ENCODE measurements at regions not wholly inside any gene's neighbourhood (a gene's known extent, or its start where the extent isn't known, plus 50 kb on each side); places are given as distances from the start of the nearest gene placed in this dataset.

DNA sequence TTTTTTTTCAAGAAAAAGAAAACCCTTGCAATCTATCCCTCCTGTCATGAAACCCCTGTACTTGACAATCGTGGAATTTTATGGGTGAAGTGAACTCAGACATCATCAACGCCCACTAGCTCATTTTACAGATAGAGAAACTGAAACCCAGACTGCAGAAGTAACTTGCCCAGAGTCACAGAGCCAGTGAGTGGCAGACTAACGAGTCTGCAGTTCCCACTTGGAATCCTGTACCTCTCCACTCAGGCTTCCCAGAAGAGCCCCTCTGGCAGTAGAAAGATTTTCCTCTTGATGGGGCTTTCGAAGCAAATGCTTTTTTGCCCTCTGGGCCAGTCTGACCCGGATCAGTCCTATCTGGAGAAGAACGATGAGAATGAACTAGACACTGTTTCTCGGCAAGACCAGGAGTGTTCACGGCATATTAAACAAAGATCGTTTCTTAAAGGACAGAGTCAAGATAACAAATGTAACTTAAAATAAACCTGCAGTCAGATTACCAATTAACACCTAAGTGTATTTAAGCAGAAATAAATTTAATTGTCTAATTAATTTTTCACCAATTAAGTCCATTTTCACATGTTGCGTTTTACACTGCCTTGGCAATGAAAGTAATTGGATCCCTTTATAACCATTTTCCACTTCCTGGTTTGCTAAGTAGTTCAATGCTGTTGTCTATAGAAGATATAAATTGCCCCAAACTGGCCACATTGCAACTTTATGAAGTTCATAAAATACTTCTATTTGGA, 61.3 kb upstream of the CREB3L1 start:
- WGBS, 3 donors: 28 to 41% (median 29%) methylated on average over 10 of the region's 10 CpGs
- no peaks in the 10 kb centered on the region for H3K9me3 ChIP-seq
- H3K4me3 ChIP-seq: peak overlapping the region; percentile 27
- DNase-seq (no peak), ATAC-seq (no peak)
- no peaks in the 10 kb centered on the region for H3K36me3 ChIP-seq (ENCODE audit: insufficient read depth in 1 of 2, low read depth in 1 of 2)
- no peak overlapping the region for H3K27ac ChIP-seq
- TF ChIP-seq, protein P1, sequence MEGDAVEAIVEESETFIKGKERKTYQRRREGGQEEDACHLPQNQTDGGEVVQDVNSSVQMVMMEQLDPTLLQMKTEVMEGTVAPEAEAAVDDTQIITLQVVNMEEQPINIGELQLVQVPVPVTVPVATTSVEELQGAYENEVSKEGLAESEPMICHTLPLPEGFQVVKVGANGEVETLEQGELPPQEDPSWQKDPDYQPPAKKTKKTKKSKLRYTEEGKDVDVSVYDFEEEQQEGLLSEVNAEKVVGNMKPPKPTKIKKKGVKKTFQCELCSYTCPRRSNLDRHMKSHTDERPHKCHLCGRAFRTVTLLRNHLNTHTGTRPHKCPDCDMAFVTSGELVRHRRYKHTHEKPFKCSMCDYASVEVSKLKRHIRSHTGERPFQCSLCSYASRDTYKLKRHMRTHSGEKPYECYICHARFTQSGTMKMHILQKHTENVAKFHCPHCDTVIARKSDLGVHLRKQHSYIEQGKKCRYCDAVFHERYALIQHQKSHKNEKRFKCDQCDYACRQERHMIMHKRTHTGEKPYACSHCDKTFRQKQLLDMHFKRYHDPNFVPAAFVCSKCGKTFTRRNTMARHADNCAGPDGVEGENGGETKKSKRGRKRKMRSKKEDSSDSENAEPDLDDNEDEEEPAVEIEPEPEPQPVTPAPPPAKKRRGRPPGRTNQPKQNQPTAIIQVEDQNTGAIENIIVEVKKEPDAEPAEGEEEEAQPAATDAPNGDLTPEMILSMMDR (IDR thresholded peaks at IDR 0.05): no peak
- intact Hi-C loops (cut with DNase I): no loop called here
- peaks cover 0 to 1% (median 0%) of the 10 kb centered on the region in 3 donors for H3K27me3 ChIP-seq (ENCODE audit: insufficient read depth in 3 of 3, low read length in 2 of 3)
- no peaks in the 10 kb centered on the region for H3K4me1 ChIP-seq

DNA sequence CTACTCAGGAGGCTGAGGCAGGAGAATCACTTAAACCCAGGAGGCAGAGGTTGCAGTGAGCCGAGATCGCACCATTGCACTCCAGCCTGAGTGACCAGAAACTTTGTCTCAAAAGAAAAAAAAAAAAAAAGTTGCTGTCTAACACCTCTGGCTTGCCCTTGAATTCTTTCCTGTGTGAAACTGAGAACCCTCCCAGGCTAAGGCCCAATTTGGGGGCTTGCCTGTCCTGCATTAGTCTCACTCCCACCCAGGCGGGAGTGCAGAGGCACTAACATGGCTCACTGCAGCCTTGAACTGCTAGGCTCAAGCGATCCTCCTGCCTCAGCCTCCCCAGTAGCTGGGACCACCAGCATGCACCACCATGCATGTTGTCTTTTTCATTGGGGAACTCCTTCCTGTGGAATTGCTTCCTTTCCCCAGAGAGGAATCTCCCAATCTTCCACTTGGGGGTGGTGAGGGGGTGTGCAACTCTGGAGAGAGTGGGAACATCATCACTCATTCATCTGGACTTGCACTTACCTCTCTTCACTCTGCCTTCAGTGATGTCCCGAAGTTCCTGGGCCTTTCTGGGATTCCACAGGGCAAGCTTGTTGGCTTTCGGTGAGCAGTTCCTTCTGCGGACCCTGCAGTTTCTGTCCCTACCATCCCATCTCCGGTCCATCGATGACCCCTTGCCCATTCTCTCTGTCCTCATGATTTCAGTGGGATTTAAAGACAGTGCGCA, 62.1 kb upstream of the CREB3L1 start:
- Histone ChIP-seq H3K36me3 (ENCODE audit: insufficient read depth in 1 of 2, low read depth in 1 of 2) (no peaks in the 10 kb centered on the region), H3K4me3 (no peak overlapping the region), H3K9me3 (no peaks in the 10 kb centered on the region), H3K4me1 (no peaks in the 10 kb centered on the region), H3K27me3 (ENCODE audit: insufficient read depth in 3 of 3, low read length in 2 of 3) (peaks cover 0 to 1% (median 0%) of the 10 kb centered on the region in 3 donors), H3K27ac (no peak overlapping the region)
- 92 to 95% (median 94%) methylated on average over 10 of the region's 10 CpGs for WGBS, 3 donors
- no peak for DNase-seq
- intact Hi-C loops (cut with DNase I): no loop called here
- no peak for ATAC-seq
- TF ChIP-seq, protein P1 (IDR thresholded peaks at IDR 0.05): no peak

DNA sequence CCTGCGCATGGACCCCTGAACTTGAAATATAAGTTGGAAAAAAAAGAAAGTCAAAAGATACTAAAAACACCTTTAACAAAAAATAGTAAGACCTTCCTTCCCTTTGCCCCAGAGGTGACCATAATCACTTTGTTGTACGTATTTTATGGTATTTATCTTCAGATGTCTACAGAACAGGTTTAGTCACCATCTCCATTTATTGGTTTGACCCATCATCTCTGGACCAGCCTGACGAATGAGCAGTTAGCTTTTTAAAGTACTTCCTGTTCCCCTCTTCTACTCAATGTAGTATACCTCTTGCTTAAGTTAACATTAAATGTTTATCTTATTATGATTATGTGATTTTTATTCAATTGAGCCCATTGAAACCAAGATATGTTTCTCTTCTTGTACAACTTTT, 64.7 kb upstream of the CREB3L1 start:
- no peaks in the 10 kb centered on the region for H3K4me1 ChIP-seq
- intact Hi-C loops (cut with DNase I): no loop called here
- no peak overlapping the region for H3K27ac ChIP-seq
- TF ChIP-seq, protein P1 (IDR thresholded peaks at IDR 0.05): no peak
- H3K27me3 ChIP-seq (ENCODE audit: insufficient read depth in 3 of 3, low read length in 2 of 3): peaks cover 0 to 5% (median 1%) of the 10 kb centered on the region in 3 donors
- no peaks in the 10 kb centered on the region for H3K9me3 ChIP-seq
- H3K4me3 ChIP-seq: no peak overlapping the region
- DNase-seq (no peak), ATAC-seq (no peak)
- no peaks in the 10 kb centered on the region for H3K36me3 ChIP-seq (ENCODE audit: insufficient read depth in 1 of 2, low read depth in 1 of 2)
- WGBS, 3 donors: 66 to 84% (median 77%) methylated on average over 3 of the region's 3 CpGs

DNA sequence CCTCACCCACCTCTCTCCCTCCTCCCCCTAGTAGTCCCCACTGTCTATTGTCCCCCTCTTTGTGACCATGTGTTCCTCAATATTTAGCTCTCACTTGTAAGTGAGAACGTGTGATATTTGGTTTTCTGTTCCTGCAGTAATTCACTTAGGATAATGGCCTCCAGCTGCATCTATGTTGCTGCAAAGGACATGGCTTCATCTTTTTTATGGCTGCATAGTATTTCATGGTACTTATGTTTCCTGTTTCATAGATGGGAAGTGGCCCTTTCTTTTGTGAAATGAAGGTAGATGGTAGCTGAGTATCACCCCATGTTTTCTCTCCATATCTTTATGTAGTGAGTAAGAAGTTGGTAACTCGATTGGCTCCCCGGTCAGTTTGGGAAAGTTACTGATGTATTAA, 66.6 kb upstream of the CREB3L1 start:
- ATAC-seq (no peak), DNase-seq (no peak)
- H3K4me3 ChIP-seq: no peak overlapping the region
- H3K36me3 ChIP-seq (ENCODE audit: insufficient read depth in 1 of 2, low read depth in 1 of 2): no peaks in the 10 kb centered on the region
- TF ChIP-seq, protein P1 (IDR thresholded peaks at IDR 0.05): no peak
- H3K4me1 ChIP-seq: no peaks in the 10 kb centered on the region
- H3K9me3 ChIP-seq: no peaks in the 10 kb centered on the region
- intact Hi-C loops (cut with DNase I): no loop called here
- H3K27ac ChIP-seq: no peak overlapping the region
- peaks cover 0 to 15% (median 0%) of the 10 kb centered on the region in 3 donors for H3K27me3 ChIP-seq (ENCODE audit: insufficient read depth in 3 of 3, low read length in 2 of 3)
- WGBS, 3 donors: 81 to 89% (median 88%) methylated on average over 3 of the region's 3 CpGs

All from psoas muscle (tissue), 7 donors.